ENCODE measurements at regions not wholly inside any gene's neighbourhood (a gene's known extent, or its start where the extent isn't known, plus 50 kb on each side); places are given as distances from the start of the nearest gene placed in this dataset.

DNA sequence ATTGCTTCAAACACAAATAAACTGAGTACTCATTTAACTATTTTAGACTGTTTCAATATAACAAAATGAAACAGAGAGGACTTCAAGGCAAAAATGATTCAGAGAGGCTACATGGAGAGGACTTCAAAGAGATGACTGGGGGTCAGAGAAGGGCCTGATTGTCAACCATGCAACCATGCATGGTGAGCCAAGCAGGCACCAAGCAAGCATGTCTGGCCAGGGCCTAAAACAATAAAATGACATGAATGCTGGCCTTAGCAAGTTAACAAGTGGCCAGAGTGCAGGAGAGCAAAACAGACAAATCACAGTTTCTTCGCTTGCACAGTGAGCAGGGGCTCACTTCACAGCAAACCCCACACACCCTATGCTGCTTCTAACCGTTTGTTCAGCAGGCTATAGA is 356.5 kb upstream of the MTPN start:
- DNase-seq (ENCODE audit: low spot score), result no peak
- TF ChIP-seq, protein P1, sequence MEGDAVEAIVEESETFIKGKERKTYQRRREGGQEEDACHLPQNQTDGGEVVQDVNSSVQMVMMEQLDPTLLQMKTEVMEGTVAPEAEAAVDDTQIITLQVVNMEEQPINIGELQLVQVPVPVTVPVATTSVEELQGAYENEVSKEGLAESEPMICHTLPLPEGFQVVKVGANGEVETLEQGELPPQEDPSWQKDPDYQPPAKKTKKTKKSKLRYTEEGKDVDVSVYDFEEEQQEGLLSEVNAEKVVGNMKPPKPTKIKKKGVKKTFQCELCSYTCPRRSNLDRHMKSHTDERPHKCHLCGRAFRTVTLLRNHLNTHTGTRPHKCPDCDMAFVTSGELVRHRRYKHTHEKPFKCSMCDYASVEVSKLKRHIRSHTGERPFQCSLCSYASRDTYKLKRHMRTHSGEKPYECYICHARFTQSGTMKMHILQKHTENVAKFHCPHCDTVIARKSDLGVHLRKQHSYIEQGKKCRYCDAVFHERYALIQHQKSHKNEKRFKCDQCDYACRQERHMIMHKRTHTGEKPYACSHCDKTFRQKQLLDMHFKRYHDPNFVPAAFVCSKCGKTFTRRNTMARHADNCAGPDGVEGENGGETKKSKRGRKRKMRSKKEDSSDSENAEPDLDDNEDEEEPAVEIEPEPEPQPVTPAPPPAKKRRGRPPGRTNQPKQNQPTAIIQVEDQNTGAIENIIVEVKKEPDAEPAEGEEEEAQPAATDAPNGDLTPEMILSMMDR (IDR thresholded peaks at IDR 0.05; ENCODE audit: extremely low read depth, insufficient read depth, missing control alignments), result no peak
- in situ Hi-C loops (cut with MboI; ENCODE audit: low pct_unique_long_range_greater_than_20kb, low sequenced_read_pairs, unreplicated experiment), result no loop called here

DNA sequence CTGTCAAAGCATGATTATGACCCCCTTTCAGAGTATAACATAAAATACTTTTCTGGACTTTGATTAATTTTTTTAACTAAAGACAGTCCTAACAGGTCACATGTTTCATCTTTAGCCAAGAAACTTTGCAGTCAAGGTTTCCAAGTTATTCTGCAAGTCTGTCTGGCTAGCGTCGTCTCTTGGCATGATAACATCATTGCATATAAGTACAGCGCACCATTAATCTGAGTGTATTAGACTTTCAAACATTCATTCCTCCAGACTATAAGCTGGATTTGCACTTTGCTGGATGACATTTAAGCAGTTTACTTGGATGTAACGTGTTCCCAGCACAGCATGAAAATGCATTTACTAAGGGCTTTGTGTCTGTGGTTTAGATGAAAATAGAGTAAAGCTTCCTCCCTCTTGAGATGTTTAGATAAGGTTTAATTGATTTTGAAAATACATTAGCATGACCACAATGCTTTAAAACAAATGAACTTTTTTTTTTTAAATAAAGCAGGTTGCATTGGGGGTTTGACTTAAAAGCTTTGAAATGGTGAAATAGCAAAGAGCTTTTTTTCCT is 349.0 kb upstream of the MTPN start:
- TF ChIP-seq, protein P1 (IDR thresholded peaks at IDR 0.05; ENCODE audit: extremely low read depth, insufficient read depth, missing control alignments), result no peak
- DNase-seq (ENCODE audit: low spot score), result no peak
- in situ Hi-C loops (cut with MboI; ENCODE audit: low pct_unique_long_range_greater_than_20kb, low sequenced_read_pairs, unreplicated experiment), result no loop called here

DNA sequence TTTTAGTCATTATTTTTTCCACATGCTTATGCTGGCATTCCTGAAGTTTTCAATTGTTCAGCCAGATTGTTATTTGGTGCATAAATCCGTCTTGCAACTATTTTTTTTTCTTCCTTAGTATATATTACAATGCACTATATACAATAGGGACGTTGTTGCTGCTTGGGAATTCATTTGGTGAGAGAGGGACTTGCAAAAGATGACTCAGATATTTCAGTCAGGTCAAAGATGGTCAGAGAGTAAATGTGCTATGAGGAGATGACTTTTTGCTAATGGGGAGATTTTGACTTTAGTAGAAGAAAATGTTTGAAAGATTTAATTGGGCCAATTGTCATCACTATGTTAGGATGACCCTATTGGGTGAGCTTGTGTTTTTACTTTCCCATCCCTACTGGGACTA is 348.4 kb upstream of the MTPN start:
- TF ChIP-seq, protein P1 (IDR thresholded peaks at IDR 0.05; ENCODE audit: extremely low read depth, insufficient read depth, missing control alignments), result no peak
- in situ Hi-C loops (cut with MboI; ENCODE audit: low pct_unique_long_range_greater_than_20kb, low sequenced_read_pairs, unreplicated experiment), result no loop called here

DNA sequence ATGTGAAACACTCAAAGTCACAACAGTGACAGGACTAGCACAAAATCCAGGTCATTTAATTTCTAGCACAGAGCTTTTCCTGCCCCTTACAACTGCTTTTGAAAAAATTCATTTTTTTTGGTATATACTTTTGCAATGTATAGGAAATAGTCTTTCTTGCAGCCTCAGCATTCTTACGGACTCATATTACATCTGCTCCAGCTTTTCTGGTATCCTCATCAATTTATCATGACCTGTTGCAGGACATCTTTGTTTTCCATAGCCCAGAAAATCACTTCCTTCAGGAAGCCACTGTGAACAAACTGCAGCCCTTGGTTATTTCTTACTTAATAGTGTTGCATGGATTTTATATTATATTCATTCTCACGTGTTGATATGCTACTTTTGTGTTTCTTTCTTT is 347.9 kb upstream of the MTPN start:
- no peak for DNase-seq (ENCODE audit: low spot score)
- in situ Hi-C loops (cut with MboI; ENCODE audit: low pct_unique_long_range_greater_than_20kb, low sequenced_read_pairs, unreplicated experiment), result no loop called here

More for the DNA sequence above, 348.4 kb upstream of the MTPN start:
- DNase-seq (ENCODE audit: low spot score), result no peak

DNA sequence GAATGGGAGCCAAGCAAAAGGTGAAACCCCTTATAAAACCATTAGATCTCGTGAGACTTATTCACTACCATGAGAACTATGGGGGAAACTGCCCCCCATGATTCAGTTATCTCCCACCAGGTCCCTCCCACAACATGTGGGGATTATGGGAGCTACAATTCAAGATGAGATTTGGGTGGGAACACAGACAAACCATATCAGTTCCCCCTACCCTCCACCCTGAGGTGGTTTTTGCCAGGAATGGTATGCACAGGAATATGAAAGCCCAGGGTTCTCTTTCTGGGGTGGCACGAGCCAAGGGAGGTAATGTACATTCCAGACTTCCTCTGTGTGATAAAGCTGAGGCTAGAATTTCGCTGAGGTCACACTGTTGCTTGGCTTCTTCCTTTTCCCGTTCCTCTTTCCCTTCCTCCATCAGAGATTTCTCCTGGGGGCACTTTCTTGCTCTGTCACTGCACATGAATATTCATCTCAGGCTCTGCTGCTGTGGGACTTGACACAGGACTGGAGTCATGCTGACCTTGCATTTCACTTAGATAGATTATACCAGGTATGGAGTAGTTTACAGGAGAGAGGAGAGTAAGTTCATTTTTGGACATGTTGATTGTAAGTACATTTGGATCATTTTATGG is 347.0 kb upstream of the MTPN start:
- no peak for DNase-seq (ENCODE audit: low spot score)
- TF ChIP-seq, protein P1 (IDR thresholded peaks at IDR 0.05; ENCODE audit: extremely low read depth, insufficient read depth, missing control alignments), result no peak
- in situ Hi-C loops (cut with MboI; ENCODE audit: low pct_unique_long_range_greater_than_20kb, low sequenced_read_pairs, unreplicated experiment), result no loop called here

More for the DNA sequence above, 347.9 kb upstream of the MTPN start:
- TF ChIP-seq, protein P1 (IDR thresholded peaks at IDR 0.05; ENCODE audit: extremely low read depth, insufficient read depth, missing control alignments), result no peak

DNA sequence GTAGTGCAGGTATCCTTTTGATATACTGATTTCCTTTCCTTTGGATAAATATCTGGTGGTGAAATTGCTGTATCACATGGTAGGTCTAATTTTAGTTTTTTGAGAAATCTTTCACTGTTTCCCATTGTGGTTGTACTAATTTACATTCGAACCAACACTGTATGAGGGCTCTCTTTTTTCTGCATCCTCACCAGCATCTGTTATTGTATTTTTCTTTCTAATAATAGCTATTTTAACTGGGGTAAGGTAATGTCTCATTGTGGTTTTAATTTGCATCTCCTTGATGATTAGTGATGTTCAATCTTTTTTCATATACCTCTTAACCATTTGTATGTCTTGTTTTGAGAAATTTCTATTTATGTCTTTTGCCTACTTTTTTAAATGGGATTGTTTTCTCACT is 335.4 kb upstream of the MTPN start:
- DNase-seq (ENCODE audit: low spot score), result no peak
- in situ Hi-C loops (cut with MboI; ENCODE audit: low pct_unique_long_range_greater_than_20kb, low sequenced_read_pairs, unreplicated experiment), result no loop called here
- TF ChIP-seq, protein P1 (IDR thresholded peaks at IDR 0.05; ENCODE audit: extremely low read depth, insufficient read depth, missing control alignments), result no peak

Measured in GM13977 (cell line).